HS-5 (cell line): ENCODE measurements at regions not wholly inside any gene's neighbourhood (a gene's known extent, or its start where the extent isn't known, plus 50 kb on each side); places are given as distances from the start of the nearest gene placed in this dataset.

Experiments used
- DNase-seq: peaks from one replicate; pipeline ENCODE4 v3.0.0-alpha.2; 2012; ENCODE audit warnings: low read depth

DNA sequence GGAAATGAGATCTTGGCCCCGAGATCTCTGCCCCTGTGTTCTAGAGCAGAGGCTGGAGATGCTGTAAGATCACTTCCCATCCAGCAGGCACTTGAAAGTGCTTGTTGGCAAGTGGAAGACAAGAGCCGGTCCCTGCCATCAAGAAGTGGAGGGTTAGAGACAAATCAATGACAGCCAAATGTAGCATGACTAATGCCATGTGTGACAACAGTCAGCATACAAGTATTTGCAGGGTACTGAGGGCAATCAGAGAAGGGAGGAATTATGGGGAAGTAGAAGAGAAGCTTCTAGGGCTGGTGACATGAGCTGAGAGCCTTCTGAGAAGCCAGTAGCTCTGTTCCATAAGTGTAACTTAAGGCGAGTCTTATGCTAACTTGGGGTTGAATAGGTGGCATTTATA lies 58.6 kb downstream of the TMEM17 start:
- DNase-seq, result no peak

DNA sequence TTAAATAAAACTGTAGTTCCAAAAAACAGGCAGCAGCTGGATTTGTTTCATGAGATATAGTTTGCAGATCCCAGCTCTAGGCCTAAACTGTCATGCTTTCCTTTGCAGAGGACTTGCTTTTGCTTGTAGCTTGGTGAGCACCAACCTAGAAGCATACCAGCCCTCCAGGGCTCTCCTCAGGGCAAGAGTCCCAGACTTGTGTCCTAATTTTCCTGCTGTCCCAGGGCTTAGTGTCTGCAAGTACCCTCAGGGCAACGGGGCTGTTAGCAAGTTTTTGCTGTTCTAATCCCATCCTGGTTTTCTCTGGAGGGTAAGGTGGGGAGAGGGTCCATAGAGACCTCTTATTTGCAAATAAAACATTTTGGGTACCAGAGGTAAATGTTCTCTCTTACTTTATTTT lies 59.5 kb downstream of the TMEM17 start:
- no peak for DNase-seq

DNA sequence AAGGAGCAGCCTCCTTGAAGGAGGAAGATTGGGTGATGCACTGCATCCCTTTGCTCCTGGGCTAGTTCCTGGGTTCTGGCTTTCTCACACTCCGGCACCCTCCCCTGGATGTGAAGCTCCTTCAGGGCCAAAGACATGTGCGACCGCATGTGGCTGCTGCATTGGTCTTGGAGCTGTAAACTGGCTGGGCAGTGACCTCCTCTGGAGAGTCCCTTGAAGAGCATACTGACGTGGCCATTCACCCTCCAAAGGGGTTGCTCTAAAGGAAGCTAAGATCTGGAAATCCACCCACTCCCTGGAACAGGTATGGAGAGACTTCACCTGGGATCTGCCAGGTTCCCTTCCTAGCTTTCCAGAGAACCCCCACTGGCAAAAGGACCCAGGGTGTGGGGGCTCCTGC lies 62.1 kb downstream of the TMEM17 start:
- DNase-seq, result no peak

DNA sequence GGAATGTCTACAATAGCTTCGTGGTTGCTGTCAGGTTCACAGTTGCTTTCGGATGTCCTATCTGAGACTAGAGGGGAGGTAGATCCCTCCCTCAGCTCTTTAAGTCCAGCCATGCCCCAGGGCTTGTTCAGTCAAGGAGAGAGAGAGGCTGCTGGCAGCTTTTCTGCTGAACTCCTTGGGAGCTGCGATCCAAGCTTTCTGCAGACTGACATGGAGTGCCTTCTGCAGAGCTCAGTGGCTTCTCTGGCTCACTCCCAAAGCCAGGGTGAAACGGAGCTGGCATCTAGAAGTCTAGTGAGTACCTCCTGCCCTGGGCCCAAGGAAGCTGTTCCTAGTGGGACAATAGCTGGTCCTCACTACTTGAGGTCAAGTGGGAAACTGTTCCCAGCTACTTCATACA lies 62.5 kb downstream of the TMEM17 start:
- no peak for DNase-seq

DNA sequence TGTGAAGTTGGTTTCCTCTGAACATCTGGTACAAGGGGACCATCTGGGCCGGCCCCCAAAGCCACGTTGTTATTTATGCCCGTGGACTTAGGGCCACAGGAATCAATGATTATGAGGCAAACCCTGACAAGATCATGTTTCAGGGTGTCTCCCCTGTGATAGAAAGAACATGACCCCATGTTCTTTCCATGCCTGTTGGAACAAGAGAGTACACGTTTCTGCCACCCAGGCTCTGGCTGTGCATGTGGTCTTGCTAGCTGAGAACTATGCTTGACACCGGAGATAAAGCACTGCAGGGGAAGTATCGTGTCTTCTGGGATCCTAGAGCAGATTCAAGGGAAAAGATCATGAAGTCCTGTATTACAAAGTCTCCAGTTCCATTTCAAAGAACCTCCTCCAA lies 64.2 kb downstream of the TMEM17 start:
- no peak for DNase-seq

DNA sequence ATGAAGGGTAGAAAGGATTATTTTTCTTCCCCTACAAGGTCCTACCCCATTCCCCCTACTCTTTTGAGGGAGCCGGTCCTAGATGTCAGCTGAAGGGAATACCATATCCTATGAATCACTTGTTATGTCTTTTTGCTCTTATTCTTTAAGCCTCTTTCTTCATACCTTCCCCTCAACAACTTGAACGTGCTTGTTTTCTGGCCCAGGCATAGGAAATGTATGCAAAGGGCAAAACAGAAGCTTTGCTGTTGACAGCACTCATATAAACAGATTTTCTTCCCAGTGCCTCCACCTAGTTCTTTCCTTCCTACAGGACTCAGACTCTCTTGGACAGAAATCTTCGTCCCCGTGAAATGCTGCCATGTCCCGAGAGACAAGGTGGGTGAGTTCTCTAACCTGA lies 64.6 kb downstream of the TMEM17 start:
- no peak for DNase-seq

DNA sequence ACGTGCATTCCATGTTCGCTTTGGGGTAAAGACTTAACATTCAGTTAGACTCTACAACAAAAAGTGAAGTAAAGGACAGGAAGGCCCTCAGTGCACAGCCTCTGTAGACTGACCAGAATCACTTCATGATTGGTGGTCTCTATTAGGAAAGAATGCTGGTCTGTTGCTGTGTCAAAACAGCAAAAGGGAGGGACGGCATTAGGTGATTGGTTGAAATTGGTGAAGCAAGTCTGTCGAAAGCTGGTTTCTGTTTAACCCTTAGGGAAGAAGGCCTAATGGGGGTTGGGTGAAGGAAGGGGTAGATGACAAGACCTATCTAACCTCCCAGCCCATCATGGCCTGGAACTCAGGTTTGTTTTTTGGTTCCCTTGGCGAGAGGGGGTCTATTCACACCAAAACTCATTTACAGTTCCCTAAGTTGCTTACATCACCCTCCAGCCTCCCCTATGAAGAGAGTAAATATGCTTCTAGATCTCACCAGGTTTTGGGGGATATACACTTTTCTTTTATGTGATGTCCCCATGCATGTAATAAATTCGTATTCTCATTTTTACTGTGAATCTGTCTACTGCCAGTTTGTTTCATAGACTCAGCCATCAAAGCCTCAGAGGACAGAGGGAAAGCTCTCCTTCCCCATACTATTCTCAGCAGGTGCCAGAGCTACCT lies 65.6 kb downstream of the TMEM17 start:
- DNase-seq, result no peak

DNA sequence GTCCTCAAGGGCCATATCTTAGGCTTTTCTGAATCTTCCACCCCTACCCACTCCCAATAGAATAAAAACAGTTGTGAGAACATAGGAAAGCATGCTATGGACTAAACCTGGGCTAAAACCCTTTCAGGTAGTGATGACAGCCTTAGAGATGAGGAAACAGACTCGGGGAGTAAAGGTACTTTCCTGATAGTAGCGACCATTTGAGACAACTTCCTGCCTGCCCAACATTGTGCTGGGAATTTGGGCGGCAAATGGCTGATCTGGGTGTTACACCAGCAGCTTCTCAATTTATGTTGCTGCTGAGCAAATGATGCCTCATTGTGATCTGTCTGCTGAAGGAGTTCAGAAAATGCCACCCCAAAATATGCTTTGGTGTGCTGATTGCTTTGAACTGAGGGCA lies 66.6 kb downstream of the TMEM17 start:
- no peak for DNase-seq

DNA sequence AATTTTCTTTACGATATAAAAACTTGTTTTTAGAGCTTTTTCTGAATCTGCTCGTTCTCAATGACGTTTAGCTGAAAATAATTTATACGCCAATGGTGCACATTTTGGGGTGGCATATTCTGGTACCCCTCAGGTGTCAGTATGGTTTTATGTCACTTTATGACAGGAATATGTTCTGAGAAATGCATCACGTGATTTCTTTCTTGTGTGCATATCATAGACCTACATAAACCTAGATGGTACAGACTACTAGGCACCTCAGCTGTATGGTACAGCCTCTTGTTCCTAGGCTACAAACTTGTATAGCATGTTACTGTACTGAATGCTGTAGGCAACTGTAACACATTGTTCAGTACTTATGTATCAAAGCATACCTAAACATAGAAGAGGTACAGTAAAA lies 68.2 kb downstream of the TMEM17 start:
- no peak for DNase-seq

DNA sequence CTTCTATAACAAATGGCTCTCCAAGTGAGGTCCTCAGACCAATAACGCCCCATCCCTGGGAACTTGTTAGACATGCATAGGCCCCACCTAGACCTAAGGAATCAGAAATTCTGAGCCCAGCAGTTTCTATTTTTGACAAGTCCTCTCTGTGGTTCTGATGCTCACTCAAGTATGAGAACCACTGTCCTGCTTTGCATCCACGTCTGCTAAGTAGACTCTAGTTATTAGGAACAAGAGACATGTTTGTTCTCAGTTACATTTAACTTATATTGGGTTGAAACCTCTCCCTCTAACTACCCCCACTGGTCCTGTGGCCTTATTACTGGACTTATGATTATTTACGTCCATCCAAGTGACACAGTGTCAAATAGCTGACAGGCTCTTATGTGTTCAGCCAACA lies 70.3 kb downstream of the TMEM17 start:
- no peak for DNase-seq

DNA sequence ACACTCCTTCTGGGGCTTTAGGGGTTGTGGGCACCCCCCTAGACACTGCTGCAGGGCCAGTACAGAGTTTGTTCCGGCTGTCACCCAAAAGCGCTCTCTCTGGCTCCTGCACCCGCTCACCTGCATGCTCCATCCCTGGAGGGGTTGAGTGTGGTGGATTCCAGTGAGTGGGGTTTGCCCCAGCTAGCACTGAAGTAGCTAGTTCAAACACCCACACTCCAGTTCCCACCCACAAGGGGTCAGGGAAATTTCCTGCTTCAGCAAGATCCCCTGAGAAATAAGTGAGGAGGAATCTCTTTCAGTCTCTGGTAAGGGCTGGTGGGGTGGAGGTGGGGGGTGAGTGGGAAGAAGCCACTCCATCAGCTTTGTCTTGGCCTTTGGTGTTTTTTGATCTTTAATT lies 73.6 kb downstream of the TMEM17 start:
- DNase-seq, result no peak

DNA sequence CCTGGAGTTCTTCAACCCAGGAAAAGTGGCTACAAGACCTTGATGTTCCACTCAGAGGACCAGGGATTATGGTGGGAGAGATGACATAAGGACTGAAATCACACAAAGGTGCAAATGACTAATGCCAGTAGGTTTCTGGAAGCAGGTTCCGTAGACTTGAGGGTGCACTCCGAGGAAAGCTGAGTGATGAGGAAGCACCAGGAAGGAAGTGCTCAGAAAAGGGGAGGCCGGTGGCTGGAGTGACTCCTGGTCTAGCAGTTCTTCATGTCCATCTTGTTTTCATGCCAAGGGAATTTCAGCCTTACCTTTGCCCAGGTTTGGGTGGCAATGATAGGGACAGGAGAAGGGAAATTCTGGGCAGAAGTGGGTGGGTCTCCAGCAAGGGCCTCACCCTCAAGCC lies 74.5 kb downstream of the TMEM17 start:
- no peak for DNase-seq

DNA sequence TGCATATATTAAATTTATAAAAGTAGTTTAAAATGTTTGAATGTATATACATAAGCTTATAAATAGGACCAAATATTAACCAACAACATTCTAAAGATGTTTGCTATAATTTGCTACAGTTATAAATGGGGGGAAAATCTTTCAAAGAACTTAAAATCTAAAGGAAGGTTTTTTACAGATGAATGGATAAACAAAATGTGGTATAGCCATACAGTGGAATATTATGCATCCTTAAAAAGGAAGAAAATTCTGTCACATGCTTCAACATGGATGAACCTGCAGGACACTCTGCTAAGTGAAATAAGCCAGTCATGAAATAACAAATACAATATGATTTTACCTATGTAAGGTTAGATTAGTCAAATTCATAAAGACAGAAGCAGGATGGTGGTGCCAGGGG lies 75.8 kb downstream of the TMEM17 start:
- DNase-seq, result no peak

DNA sequence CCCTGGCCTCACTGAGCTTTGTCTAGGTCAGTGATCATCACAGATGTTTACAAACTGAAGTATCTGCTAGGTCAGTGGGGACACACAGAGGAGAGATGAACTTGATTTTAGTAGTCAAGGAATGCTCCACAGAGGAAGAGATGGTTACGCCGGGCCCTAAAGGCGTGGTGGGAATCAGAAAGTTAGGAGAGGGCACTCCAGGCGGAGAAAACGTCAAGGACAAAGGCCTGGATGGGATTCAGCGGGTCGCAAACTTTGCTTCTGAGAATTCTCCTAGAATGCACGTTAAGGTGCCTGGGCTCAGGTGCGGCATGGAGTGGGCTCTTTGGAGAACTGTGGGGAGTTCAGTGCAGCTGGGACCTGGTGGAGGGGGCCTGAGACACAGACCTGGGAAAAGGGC lies 78.8 kb downstream of the TMEM17 start:
- no peak for DNase-seq

DNA sequence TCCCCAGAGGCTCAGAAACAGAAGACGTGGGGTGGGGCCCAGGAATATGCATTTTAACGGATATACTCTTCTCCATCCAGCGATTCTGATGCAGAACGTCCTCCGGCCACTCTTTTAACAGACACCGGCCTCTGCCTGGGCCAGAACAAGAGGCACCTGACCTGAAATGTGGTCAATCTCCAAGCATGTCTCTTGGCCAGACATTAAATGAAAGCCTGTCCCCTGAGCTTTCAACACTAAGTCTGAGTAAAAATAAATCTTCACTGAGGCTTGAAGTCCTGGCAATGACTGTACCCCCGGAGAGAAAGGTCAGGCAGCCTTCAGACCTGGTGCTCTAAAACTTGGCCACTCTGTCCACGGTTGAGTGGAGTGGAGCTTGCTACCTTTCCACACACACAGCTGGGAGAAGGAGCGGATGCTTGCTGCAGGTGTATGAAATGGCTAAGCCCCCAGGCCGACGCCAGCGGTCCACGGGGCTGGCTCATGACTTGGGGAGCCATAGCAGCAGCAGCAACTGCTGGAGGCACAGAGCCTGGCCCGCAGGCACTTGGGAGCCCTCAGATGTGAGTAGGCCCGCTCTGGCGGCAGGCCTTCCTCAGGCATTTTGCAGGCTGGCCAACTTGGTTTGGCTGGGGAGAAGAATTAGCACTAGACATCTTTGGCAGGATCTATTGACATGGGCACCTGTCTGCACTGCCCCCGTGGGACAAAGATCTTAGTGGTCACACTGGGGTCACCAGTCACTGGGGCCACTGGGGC lies 79.7 kb downstream of the TMEM17 start:
- no peak for DNase-seq

DNA sequence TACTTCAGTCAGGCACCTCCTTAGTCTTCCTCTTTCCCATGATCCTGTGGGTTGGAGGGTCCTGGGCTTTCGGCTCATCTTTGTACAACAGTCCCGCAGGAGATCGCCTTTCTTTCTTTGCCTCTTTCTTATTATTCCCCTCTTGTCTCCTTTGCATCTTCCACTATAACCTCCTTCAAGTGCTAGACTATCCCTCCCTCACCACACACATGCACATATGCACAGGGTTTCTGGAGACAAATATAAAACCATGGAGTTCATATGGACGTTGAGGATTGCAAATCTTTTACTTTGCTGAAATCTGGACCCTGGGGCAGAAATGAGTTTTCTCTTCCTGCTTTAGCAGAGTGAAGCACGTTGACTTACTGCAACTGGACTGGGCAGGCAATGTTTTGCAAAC lies 80.3 kb downstream of the TMEM17 start:
- no peak for DNase-seq

DNA sequence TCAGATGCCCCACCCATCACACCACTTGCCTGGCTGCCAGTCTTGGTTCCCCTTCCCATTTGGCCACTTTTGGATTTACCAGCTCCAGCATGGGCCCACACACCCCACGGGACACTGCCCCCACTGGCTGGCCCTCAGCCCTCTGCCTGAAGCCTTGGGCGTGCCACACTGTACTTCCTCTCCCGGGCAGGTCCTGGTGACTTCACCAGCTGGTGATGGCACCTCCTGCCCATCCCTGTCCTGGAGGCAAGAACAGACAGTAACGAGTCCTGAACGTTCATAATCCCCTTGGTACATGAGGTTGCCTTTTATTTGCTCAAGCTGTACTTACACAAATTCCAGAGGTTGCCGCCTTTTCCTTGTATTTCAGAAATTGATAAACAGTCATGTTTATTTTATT lies 81.1 kb downstream of the TMEM17 start:
- DNase-seq, result no peak

DNA sequence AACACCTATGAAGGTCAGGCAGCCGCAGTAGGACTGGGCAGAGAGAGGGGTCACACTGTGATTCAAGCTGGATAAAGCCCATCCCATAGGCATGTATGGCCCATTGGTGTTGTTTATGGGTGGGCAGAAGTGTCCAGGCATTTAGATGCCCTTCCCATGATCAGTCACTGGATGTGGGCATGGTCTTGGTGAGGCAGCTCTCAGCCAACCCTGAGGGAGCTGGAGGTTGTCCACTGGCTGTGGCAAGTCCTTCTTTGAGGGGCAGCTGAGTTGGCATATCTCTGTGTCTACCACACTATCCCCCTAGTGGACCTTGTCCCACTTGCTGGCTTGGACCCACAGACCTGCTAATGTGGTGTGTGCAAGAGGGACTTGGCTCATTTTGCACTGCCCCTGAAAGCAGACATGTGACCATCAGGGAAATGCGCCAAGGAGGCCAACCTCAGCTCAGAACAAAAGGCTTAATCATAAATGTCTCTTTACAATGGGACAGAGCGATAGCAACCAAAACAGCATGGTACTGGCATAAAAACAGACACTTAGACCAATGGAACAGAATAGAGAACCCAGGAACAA lies 82.0 kb downstream of the TMEM17 start:
- no peak for DNase-seq

DNA sequence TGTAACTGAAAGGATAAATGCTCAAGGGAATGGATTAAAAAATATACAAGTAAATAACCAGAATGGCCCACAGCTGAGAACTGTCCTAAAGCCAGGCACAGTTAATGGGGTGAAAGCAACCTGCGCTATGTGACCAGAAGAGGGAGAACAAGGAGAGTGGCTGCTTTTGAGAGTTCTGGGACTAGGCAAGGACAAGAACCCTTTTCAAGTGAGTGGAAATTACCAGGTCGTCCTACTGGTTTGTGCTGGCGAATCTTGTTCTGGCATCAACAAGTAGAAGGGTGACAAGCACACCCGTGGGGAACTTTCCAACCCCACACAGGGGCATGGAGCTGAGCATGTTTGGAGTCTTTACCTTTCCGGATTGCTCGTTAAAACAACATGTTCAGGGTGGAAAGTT lies 82.8 kb downstream of the TMEM17 start:
- no peak for DNase-seq

DNA sequence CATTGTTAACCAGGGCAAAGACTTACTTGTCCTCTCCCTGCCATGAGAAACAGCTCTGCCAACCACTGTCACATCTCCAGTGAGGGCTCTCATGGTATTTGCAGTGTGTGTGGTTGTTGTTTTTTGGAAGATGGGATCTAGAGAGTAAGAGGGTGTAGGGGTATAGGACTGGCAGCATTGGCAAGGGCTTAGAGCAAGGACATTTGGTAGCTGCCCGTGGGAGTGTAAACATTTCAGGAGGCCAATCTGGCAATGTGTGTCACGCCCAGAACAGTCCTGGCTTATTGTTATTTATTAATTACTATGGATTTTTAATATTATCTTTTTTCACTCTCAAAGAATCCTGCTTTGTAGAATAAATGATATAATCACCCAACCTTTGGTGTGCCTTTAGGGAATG lies 90.5 kb downstream of the TMEM17 start:
- no peak for DNase-seq

DNA sequence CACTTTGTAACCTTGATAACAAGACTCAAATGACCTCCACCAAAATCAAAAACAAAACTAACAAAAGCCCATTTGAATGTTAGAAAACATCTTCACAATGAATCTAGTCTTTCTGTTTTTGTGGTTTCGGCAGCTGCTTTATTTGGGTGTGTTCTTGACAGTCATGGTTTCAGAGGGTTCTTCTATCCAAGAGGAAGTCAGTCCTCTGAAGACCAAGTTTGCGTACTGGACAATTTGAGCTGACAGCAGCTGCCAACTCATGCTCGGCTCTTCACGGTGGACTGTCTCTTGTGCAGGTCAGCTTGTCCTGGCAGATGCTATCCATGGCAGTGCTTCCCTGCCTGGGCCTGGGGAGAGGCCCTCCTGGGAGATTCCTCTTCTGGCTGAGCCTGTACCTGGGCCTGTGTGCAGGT lies 91.0 kb downstream of the TMEM17 start:
- DNase-seq, result no peak

DNA sequence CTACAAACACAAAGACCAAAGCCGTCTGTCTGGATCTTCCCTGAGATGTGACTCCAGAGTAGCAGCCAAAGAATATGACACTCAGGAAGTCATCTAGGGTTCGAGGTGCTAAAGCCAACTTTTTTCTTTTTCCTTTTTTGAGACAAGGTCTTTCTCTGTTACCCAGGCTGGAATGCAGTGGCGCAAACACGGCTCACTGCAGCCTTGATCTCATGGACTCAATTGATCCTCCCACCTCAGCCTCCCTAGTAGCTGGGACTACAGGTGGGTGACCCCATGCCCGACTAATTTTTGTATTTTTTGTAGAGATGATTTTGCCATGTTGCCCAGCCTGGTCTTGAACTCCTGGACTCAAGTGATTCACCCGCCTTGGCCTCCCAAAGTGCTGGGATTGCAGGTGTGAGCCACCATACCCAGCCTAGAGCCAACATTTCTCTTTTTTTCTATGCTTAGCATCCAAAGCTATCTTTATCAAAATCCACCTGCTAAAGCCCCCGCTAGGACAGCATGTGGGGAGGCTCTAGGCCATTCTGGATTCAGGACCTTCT lies 92.8 kb downstream of the TMEM17 start:
- DNase-seq, result no peak

DNA sequence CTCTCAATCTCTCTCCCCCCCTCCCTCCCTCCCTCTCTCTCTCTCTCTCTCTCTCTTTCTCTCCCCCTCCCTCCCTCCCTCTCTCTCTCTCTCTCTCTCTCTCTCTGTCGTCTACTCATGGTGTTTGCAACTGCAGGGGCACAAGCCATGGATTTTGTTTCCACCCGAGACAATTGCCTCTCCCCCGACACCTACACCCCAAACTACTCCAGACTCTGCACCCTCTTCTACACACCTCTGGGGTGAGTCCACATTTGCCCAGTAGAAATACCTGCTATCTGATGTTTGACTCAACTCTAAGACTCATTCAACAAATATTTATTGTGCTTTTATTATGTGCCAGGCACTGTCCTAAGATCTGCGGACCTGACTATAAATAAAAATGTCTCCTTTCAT lies 93.7 kb downstream of the TMEM17 start:
- no peak for DNase-seq
